ENCODE measurements at regions not wholly inside any gene's neighbourhood (a gene's known extent, or its start where the extent isn't known, plus 50 kb on each side); places are given as distances from the start of the nearest gene placed in this dataset.

- intact Hi-C loops (cut with DNase I): no loop called here
- Histone ChIP-seq H3K27me3 (ENCODE audit: insufficient read depth in 3 of 3, low read length in 2 of 3) (no peaks in the 10 kb centered on the region), H3K27ac (no peak overlapping the region), H3K36me3 (ENCODE audit: insufficient read depth in 1 of 2, low read depth in 1 of 2) (no peaks in the 10 kb centered on the region), H3K9me3 (no peaks in the 10 kb centered on the region), H3K4me1 (no peaks in the 10 kb centered on the region), H3K4me3 (no peak overlapping the region)
- no peak for DNase-seq
- ATAC-seq: no peak
- TF ChIP-seq CTCF (IDR thresholded peaks at IDR 0.05): no peak
Observed at GRCh38 chr5:92581249-92581648, 999.8 kb downstream of the NR2F1-AS1 start.

- H3K27ac ChIP-seq: no peak overlapping the region
- H3K4me1 ChIP-seq: no peaks in the 10 kb centered on the region
- no peak for TF ChIP-seq CTCF (IDR thresholded peaks at IDR 0.05)
- DNase-seq (no peak), ATAC-seq (no peak)
- WGBS, 3 donors: 63 to 65% (median 63%) methylated on average over 2 of the region's 2 CpGs
- H3K36me3 ChIP-seq (ENCODE audit: insufficient read depth in 1 of 2, low read depth in 1 of 2): no peaks in the 10 kb centered on the region
- no peaks in the 10 kb centered on the region for H3K9me3 ChIP-seq
- no peaks in the 10 kb centered on the region for H3K27me3 ChIP-seq (ENCODE audit: insufficient read depth in 3 of 3, low read length in 2 of 3)
- H3K4me3 ChIP-seq: no peak overlapping the region
- intact Hi-C loops (cut with DNase I): no loop called here
Observed at GRCh38 chr5:92580814-92581213, 1000.2 kb downstream of the NR2F1-AS1 start.

GRCh38 chr5:92574023-92574422, 1007.0 kb downstream of the NR2F1-AS1 start:
- 79 to 88% (median 81%) methylated on average over 3 of the region's 3 CpGs for WGBS, 3 donors
- TF ChIP-seq CTCF (IDR thresholded peaks at IDR 0.05): no peak
- no peak for ATAC-seq

GRCh38 chr5:92568522-92568921, 1012.5 kb downstream of the NR2F1-AS1 start:
- WGBS, 3 donors: 53 to 63% (median 55%) methylated on average over 2 of the region's 2 CpGs
- H3K4me1 ChIP-seq: no peaks in the 10 kb centered on the region
- ATAC-seq (no peak), DNase-seq (no peak)
- H3K27me3 ChIP-seq (ENCODE audit: insufficient read depth in 3 of 3, low read length in 2 of 3): no peaks in the 10 kb centered on the region
- no peak overlapping the region for H3K4me3 ChIP-seq
- no peak overlapping the region for H3K27ac ChIP-seq
- TF ChIP-seq CTCF (IDR thresholded peaks at IDR 0.05): no peak
- intact Hi-C loops (cut with DNase I): no loop called here
- no peaks in the 10 kb centered on the region for H3K9me3 ChIP-seq
- no peaks in the 10 kb centered on the region for H3K36me3 ChIP-seq (ENCODE audit: insufficient read depth in 1 of 2, low read depth in 1 of 2)

More at GRCh38 chr5:92574023-92574422, 1007.0 kb downstream of the NR2F1-AS1 start:
- Histone ChIP-seq H3K36me3 (ENCODE audit: insufficient read depth in 1 of 2, low read depth in 1 of 2) (no peaks in the 10 kb centered on the region), H3K27me3 (ENCODE audit: insufficient read depth in 3 of 3, low read length in 2 of 3) (no peaks in the 10 kb centered on the region), H3K4me3 (no peak overlapping the region), H3K9me3 (no peaks in the 10 kb centered on the region), H3K4me1 (no peaks in the 10 kb centered on the region), H3K27ac (no peak overlapping the region)
- intact Hi-C loops (cut with DNase I): no loop called here
- no peak for DNase-seq

- no peaks in the 10 kb centered on the region for H3K4me1 ChIP-seq
- WGBS, 3 donors: 81 to 88% (median 85%) methylated on average over 3 of the region's 3 CpGs
- DNase-seq (no peak), ATAC-seq (no peak)
- H3K27ac ChIP-seq: no peak overlapping the region
- no peaks in the 10 kb centered on the region for H3K36me3 ChIP-seq (ENCODE audit: insufficient read depth in 1 of 2, low read depth in 1 of 2)
- H3K9me3 ChIP-seq: no peaks in the 10 kb centered on the region
- no peak overlapping the region for H3K4me3 ChIP-seq
- no peak for TF ChIP-seq CTCF (IDR thresholded peaks at IDR 0.05)
- intact Hi-C loops (cut with DNase I): no loop called here
- H3K27me3 ChIP-seq (ENCODE audit: insufficient read depth in 3 of 3, low read length in 2 of 3): no peaks in the 10 kb centered on the region
Observed at GRCh38 chr5:92567831-92568450, 1013.1 kb downstream of the NR2F1-AS1 start.
